ENCODE measurements at regions not wholly inside any gene's neighbourhood (a gene's known extent, or its start where the extent isn't known, plus 50 kb on each side); places are given as distances from the start of the nearest gene placed in this dataset.

DNA sequence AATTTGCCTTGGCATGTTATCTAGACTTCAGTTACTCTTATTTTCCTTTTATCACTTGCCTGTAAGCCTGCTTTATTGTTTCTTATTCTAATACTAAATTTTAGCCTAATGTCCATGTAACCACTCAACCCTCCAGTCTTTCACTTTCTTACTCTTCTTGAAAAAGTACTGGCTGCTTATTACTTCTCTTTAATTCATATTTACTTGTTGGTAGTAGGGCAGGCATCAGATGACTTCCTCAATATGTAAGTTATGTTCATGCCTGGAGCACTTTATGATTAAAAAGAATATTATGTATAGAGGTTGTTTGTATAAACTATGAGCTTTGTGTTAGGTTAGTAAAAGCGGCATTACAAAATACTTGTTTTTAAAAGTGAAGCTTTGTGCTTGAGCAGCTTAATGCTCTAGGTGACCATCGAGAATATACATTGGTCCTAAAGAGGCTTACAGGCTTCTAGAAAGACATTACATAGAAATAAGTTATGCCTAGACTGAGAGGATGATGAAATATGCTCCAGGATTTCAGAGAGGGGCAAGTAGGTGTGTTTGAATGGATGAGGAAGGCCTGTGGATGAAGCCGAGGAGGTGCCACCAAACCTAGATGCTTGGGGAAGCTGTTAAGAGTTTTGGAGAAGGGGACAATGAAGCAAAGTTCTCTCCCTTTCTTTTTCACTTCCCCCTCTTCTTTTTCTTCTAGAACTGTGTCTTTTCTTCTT is 207.1 kb upstream of the HDAC9 start:
- Histone ChIP-seq H4K8ac (ENCODE audit: low read depth, low read length) (no peak overlapping the region), H3K4me1 (ENCODE audit: control insufficient read depth in 2 of 2, insufficient read depth in 1 of 2, low read depth in 1 of 2, low read length in 2 of 2) (no peaks in the 10 kb centered on the region), H3K4ac (ENCODE audit: low read length) (no peak overlapping the region), H2BK120ac (ENCODE audit: low read depth, low read length) (no peak overlapping the region), H3K14ac (ENCODE audit: low read length) (no peak overlapping the region), H3K27ac (replicated peaks; ENCODE audit: low read length) (no peak overlapping the region), H2BK15ac (ENCODE audit: low read length) (no peak overlapping the region), H2BK5ac (ENCODE audit: low read length) (no peak overlapping the region), H3K4me3 (ENCODE audit: low read length in 2 of 2) (no peak overlapping the region), H3K9ac (ENCODE audit: low read depth, low read length, poor library complexity) (no peak overlapping the region), H3K9me3 (replicated peaks in 1 of 2; ENCODE audit: control insufficient read depth in 2 of 2, insufficient read depth in 1 of 2, low read depth in 1 of 2, low read length in 2 of 2) (no peaks in the 10 kb centered on the region), H2AK5ac (ENCODE audit: low read depth, low read length) (no peak overlapping the region), H3K18ac (ENCODE audit: low read length) (no peak overlapping the region), H4K91ac (ENCODE audit: low read depth, low read length, poor library complexity) (no peak overlapping the region), H3K36me3 (replicated peaks in 1 of 2; ENCODE audit: control insufficient read depth in 2 of 2, insufficient read depth in 2 of 2, low read length in 2 of 2) (no peaks in the 10 kb centered on the region), H3K23ac (ENCODE audit: low read depth, low read length, poor library complexity) (no peak overlapping the region), H3K27me3 (ENCODE audit: control insufficient read depth in 3 of 3, insufficient read depth in 3 of 3, low read depth in 1 of 3, low read length in 3 of 3) (no peaks in the 10 kb centered on the region), H3K4me2 (ENCODE audit: insufficient read depth, low read length, poor library complexity, severe bottlenecking) (no peak overlapping the region), H3K79me1 (ENCODE audit: low read depth, low read length) (no peaks in the 10 kb centered on the region), H2BK12ac (ENCODE audit: low read length) (no peak overlapping the region), H2AFZ (ENCODE audit: low read length) (no peak overlapping the region)
- WGBS, 2 donors (ENCODE audit: extremely low coverage in 2 of 2, insufficient read length in 2 of 2, insufficient replicate concordance in 1 of 2): 100% methylated on average over 1 of the region's 3 CpGs; no CpG with 5 or more reads in 1 of the 2 donors
- no peak for DNase-seq (ENCODE audit: low spot score)

- DNase-seq (ENCODE audit: low spot score): no peak
These were observed 205.8 kb upstream of the HDAC9 start for GRCh38 chr7:18289788-18290187.

DNA sequence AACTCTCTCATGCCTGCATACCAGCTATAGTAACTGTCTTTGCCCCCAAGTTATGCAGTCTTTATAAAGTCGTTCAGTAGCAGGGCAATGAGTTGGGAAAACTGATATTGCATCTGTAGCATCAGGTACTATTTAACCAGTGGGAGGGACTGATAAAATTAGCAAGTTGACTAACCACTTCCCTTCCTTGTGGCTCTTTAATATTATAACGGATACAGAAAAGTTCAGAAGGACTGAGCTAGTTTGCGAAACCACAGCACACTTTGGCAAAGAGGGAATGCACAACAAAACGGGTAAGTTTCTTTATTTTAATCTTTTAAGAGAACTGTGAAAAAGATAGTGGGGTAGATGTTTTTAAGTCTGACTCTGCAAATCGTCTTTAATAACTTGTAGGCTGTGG is 205.3 kb upstream of the HDAC9 start:
- Histone ChIP-seq H2BK5ac (ENCODE audit: low read length) (no peak overlapping the region), H3K9ac (ENCODE audit: low read depth, low read length, poor library complexity) (no peak overlapping the region), H3K4ac (ENCODE audit: low read length) (no peak overlapping the region), H3K4me1 (ENCODE audit: control insufficient read depth in 2 of 2, insufficient read depth in 1 of 2, low read depth in 1 of 2, low read length in 2 of 2) (no peaks in the 10 kb centered on the region), H3K9me3 (replicated peaks in 1 of 2; ENCODE audit: control insufficient read depth in 2 of 2, insufficient read depth in 1 of 2, low read depth in 1 of 2, low read length in 2 of 2) (no peaks in the 10 kb centered on the region), H3K4me2 (ENCODE audit: insufficient read depth, low read length, poor library complexity, severe bottlenecking) (no peak overlapping the region), H2BK120ac (ENCODE audit: low read depth, low read length) (no peak overlapping the region), H4K91ac (ENCODE audit: low read depth, low read length, poor library complexity) (no peak overlapping the region), H2BK12ac (ENCODE audit: low read length) (no peak overlapping the region), H3K27ac (replicated peaks; ENCODE audit: low read length) (no peak overlapping the region), H3K4me3 (ENCODE audit: low read length in 2 of 2) (no peak overlapping the region), H3K79me1 (ENCODE audit: low read depth, low read length) (no peaks in the 10 kb centered on the region), H3K27me3 (ENCODE audit: control insufficient read depth in 3 of 3, insufficient read depth in 3 of 3, low read depth in 1 of 3, low read length in 3 of 3) (no peaks in the 10 kb centered on the region), H3K36me3 (replicated peaks in 1 of 2; ENCODE audit: control insufficient read depth in 2 of 2, insufficient read depth in 2 of 2, low read length in 2 of 2) (no peaks in the 10 kb centered on the region), H2AK5ac (ENCODE audit: low read depth, low read length) (no peak overlapping the region), H3K23ac (ENCODE audit: low read depth, low read length, poor library complexity) (no peak overlapping the region), H3K18ac (ENCODE audit: low read length) (no peak overlapping the region), H2AFZ (ENCODE audit: low read length) (no peak overlapping the region), H3K14ac (ENCODE audit: low read length) (no peak overlapping the region), H2BK15ac (ENCODE audit: low read length) (no peak overlapping the region), H4K8ac (ENCODE audit: low read depth, low read length) (no peak overlapping the region)
- no peak for DNase-seq (ENCODE audit: low spot score)
- no CpG with 5 or more reads among the region's 5 CpGs for WGBS, 2 donors (ENCODE audit: extremely low coverage in 2 of 2, insufficient read length in 2 of 2, insufficient replicate concordance in 1 of 2)

More at GRCh38 chr7:18289788-18290187, 205.8 kb upstream of the HDAC9 start:
- WGBS, 2 donors (ENCODE audit: extremely low coverage in 2 of 2, insufficient read length in 2 of 2, insufficient replicate concordance in 1 of 2): no CpG with 5 or more reads among the region's 4 CpGs
- H4K91ac ChIP-seq (ENCODE audit: low read depth, low read length, poor library complexity): no peak overlapping the region
- H3K4me3 ChIP-seq (ENCODE audit: low read length in 2 of 2): no peak overlapping the region
- H3K79me1 ChIP-seq (ENCODE audit: low read depth, low read length): no peaks in the 10 kb centered on the region
- H3K9me3 ChIP-seq (replicated peaks in 1 of 2; ENCODE audit: control insufficient read depth in 2 of 2, insufficient read depth in 1 of 2, low read depth in 1 of 2, low read length in 2 of 2): no peaks in the 10 kb centered on the region
- no peak overlapping the region for H2BK12ac ChIP-seq (ENCODE audit: low read length)
- H3K9ac ChIP-seq (ENCODE audit: low read depth, low read length, poor library complexity): no peak overlapping the region
- H2AFZ ChIP-seq (ENCODE audit: low read length): no peak overlapping the region
- H2BK15ac ChIP-seq (ENCODE audit: low read length): no peak overlapping the region
- H3K23ac ChIP-seq (ENCODE audit: low read depth, low read length, poor library complexity): no peak overlapping the region
- no peak overlapping the region for H3K4ac ChIP-seq (ENCODE audit: low read length)
- H3K36me3 ChIP-seq (replicated peaks in 1 of 2; ENCODE audit: control insufficient read depth in 2 of 2, insufficient read depth in 2 of 2, low read length in 2 of 2): no peaks in the 10 kb centered on the region
- no peaks in the 10 kb centered on the region for H3K4me1 ChIP-seq (ENCODE audit: control insufficient read depth in 2 of 2, insufficient read depth in 1 of 2, low read depth in 1 of 2, low read length in 2 of 2)
- H4K8ac ChIP-seq (ENCODE audit: low read depth, low read length): no peak overlapping the region
- no peak overlapping the region for H2AK5ac ChIP-seq (ENCODE audit: low read depth, low read length)
- H3K14ac ChIP-seq (ENCODE audit: low read length): no peak overlapping the region
- no peak overlapping the region for H3K4me2 ChIP-seq (ENCODE audit: insufficient read depth, low read length, poor library complexity, severe bottlenecking)
- H2BK120ac ChIP-seq (ENCODE audit: low read depth, low read length): no peak overlapping the region
- no peak overlapping the region for H2BK5ac ChIP-seq (ENCODE audit: low read length)
- H3K27ac ChIP-seq (replicated peaks; ENCODE audit: low read length): no peak overlapping the region
- no peaks in the 10 kb centered on the region for H3K27me3 ChIP-seq (ENCODE audit: control insufficient read depth in 3 of 3, insufficient read depth in 3 of 3, low read depth in 1 of 3, low read length in 3 of 3)
- H3K18ac ChIP-seq (ENCODE audit: low read length): no peak overlapping the region

- no peak overlapping the region for H3K23ac ChIP-seq (ENCODE audit: low read depth, low read length, poor library complexity)
- no peak overlapping the region for H3K18ac ChIP-seq (ENCODE audit: low read length)
- no peak overlapping the region for H2BK5ac ChIP-seq (ENCODE audit: low read length)
- no CpG with 5 or more reads among the region's 1 CpG for WGBS, 2 donors (ENCODE audit: extremely low coverage in 2 of 2, insufficient read length in 2 of 2, insufficient replicate concordance in 1 of 2)
- H2BK15ac ChIP-seq (ENCODE audit: low read length): no peak overlapping the region
- no peaks in the 10 kb centered on the region for H3K9me3 ChIP-seq (replicated peaks in 1 of 2; ENCODE audit: control insufficient read depth in 2 of 2, insufficient read depth in 1 of 2, low read depth in 1 of 2, low read length in 2 of 2)
- no peak overlapping the region for H2BK120ac ChIP-seq (ENCODE audit: low read depth, low read length)
- no peak overlapping the region for H3K4me2 ChIP-seq (ENCODE audit: insufficient read depth, low read length, poor library complexity, severe bottlenecking)
- no peak overlapping the region for H3K9ac ChIP-seq (ENCODE audit: low read depth, low read length, poor library complexity)
- DNase-seq (ENCODE audit: low spot score): no peak
- H2BK12ac ChIP-seq (ENCODE audit: low read length): no peak overlapping the region
- no peaks in the 10 kb centered on the region for H3K4me1 ChIP-seq (ENCODE audit: control insufficient read depth in 2 of 2, insufficient read depth in 1 of 2, low read depth in 1 of 2, low read length in 2 of 2)
- no peaks in the 10 kb centered on the region for H3K36me3 ChIP-seq (replicated peaks in 1 of 2; ENCODE audit: control insufficient read depth in 2 of 2, insufficient read depth in 2 of 2, low read length in 2 of 2)
- no peak overlapping the region for H3K4ac ChIP-seq (ENCODE audit: low read length)
- H4K91ac ChIP-seq (ENCODE audit: low read depth, low read length, poor library complexity): no peak overlapping the region
- no peak overlapping the region for H3K27ac ChIP-seq (replicated peaks; ENCODE audit: low read length)
- no peak overlapping the region for H3K14ac ChIP-seq (ENCODE audit: low read length)
- H3K4me3 ChIP-seq (ENCODE audit: low read length in 2 of 2): no peak overlapping the region
- no peak overlapping the region for H4K8ac ChIP-seq (ENCODE audit: low read depth, low read length)
- no peaks in the 10 kb centered on the region for H3K27me3 ChIP-seq (ENCODE audit: control insufficient read depth in 3 of 3, insufficient read depth in 3 of 3, low read depth in 1 of 3, low read length in 3 of 3)
- H2AK5ac ChIP-seq (ENCODE audit: low read depth, low read length): no peak overlapping the region
- no peaks in the 10 kb centered on the region for H3K79me1 ChIP-seq (ENCODE audit: low read depth, low read length)
- H2AFZ ChIP-seq (ENCODE audit: low read length): no peak overlapping the region
These were observed 204.7 kb upstream of the HDAC9 start for GRCh38 chr7:18290865-18291264.
